GM19372 (cell line): ENCODE measurements at regions not wholly inside any gene's neighbourhood (a gene's known extent, or its start where the extent isn't known, plus 50 kb on each side); places are given as distances from the start of the nearest gene placed in this dataset.
"Not testable (repeated sequence)": the region's sequence is repeated elsewhere in the genome, so short reads cannot be mapped to it uniquely, and the experiment has no call there.

Experiments
- ATAC-seq: cut with Tn5 transposase; IDR thresholded peaks from one replicate; pipeline ENCODE4 v1.9.1; 2021; ENCODE audit warnings: mild to moderate bottlenecking, low read depth, moderate library complexity; ENCODE audit not compliant: unreplicated experiment

DNA sequence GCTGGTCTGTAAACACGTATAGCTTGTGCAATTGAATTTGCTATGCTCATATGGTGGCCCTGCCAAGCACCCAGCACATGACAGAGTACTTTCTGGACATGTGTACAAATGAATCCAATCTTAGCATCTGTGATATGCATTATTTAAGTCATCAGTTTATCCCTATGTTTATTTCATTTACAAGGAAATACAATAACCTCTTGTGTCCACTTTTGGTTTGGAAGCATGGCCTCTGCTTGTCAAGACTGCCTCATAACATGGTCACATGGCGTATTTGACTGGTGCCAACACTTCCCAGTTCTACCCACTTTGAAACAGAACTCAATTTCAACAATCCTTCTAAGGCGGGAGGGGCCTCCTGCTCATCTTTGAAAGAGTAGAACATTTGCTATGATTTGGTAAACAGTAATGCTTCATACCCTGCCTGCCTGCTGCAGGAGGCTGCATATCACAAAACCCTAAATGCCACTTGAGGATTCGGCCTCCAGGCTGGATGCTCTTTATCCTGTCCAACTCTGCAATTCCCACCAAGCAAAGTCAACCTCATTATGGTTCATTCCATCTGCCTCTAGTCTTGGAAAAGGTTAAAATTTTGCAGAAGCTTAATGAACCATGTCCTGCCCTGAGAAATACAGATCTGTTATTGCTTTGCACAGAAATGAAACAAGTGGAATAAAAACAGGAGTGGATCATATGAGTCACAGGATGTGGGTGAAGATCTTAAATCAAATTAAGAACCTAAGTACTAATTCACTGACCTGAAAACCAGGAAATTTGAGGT lies 151.3 kb downstream of the CYSLTR2 start:
- no peak for ATAC-seq

DNA sequence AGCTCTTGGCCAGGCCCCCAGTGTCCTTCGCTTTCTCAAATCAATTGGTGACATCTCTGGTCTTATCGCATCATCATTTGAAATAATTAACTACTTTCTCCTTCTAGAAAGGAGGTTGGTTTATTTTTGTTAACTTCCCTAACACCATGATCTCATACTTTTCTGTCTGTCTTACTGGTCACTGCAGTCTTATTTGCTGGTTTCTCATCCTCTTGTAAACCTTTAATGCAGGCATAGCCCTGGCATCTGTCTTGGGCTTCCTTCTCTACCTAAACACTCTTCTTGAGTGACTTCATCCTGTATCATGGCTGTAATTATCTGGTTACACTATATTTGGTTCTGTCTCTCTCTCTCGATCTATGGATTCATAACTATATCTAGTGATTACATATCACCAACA lies 152.8 kb downstream of the CYSLTR2 start:
- no peak for ATAC-seq

DNA sequence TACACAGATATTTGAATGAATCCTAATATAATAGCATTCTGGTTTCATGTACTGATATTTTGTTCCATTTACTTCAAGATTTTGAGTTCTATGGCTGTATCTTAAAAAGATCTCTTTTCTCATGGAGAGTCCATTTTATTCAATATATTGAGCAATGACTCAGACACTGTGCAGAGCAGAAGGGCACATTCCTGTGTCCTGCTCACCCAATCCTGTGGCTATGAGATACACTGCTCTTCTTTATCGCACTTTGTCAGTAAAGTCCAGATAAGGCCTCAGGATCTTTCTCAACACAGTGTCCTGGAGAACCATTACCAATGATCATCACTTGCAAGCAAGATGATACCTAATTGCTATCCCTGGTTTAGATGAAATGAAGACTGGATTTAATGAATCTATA lies 155.0 kb downstream of the CYSLTR2 start:
- ATAC-seq: no peak

DNA sequence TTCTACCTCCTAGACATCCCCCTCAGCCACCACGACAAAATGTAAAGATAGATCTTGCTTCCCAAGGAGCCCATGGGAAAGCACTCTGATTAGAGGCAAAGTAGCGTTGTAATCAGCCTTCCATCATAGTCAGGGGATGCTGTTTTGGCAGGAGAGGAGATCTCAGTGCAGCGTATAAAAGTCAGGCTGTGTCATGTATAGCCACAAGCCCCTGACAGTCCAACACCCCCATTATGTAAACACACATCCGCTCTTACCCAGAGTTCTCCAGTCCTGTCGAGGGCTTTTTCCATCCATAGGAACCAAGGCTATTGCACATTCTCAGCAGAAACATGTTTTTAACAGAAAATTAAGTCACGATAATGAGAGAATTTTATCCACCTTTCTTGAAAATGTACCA lies 156.3 kb downstream of the CYSLTR2 start:
- no peak for ATAC-seq

DNA sequence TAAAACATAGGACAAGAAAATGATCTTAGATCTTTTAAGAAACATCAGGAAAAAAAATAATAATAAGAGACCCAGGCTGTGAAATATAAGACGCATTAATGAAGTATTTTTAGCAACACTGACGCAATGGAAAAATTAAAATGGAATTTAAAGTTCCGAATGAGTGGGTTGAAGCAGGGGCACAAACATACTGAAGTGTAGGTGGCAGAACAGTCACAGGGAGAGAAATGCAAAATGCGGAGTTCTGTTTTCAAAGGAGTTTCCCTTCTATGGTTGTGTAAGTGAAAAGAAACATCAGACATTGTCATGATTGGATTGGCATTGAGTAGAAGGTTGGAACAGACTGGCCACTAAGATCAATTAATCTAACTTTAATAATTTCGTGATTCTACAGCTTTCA lies 159.8 kb downstream of the CYSLTR2 start:
- ATAC-seq: no peak

DNA sequence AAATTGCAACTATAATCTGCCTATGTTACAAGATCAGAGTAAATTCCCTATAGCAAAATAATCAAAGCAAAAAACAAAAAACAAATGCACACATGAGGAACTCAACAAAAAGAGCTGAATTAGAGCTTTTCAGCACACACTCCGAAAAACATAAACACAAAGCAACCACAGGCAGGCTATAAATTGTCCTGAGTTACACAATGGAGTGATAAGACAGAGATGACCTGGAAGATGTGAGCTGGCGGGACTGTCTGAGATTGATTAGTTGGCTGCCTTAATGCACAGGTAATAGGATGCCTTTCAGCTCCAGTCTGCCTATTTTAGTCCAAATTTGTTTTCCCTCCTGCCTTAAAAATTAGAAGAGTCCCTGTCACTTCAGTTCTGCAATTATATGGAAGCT lies 159.0 kb upstream of the FNDC3A start:
- ATAC-seq: no peak

DNA sequence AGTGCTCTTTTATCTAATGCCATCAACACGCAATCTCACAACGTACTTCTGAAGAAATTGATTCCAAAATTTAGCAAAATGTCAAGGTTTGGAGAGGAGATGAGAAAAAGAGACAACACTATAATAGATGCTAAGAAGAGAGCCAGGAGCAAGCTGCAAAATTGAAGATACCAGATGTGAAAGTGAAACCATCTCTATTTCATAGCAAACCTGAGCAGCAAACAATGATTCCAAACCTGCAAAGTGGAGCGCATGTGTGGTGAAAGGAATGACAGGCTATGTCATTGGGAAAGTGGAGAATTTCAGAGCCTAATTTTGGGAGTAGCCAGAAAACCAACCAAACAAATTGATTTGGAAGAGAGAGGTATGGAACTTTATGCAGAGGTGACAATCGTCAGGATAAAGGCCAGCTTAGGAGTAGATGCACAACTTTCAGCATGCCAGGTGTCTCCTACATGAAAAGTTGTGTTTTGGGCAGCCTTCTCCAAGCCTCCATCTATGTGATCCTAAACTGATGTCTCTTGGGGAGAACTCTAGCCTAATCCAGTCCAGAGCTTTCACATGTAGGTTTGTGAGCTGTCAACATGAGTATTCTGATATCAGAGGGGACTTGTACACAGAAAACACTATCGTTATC lies 158.4 kb upstream of the FNDC3A start:
- ATAC-seq: no peak

DNA sequence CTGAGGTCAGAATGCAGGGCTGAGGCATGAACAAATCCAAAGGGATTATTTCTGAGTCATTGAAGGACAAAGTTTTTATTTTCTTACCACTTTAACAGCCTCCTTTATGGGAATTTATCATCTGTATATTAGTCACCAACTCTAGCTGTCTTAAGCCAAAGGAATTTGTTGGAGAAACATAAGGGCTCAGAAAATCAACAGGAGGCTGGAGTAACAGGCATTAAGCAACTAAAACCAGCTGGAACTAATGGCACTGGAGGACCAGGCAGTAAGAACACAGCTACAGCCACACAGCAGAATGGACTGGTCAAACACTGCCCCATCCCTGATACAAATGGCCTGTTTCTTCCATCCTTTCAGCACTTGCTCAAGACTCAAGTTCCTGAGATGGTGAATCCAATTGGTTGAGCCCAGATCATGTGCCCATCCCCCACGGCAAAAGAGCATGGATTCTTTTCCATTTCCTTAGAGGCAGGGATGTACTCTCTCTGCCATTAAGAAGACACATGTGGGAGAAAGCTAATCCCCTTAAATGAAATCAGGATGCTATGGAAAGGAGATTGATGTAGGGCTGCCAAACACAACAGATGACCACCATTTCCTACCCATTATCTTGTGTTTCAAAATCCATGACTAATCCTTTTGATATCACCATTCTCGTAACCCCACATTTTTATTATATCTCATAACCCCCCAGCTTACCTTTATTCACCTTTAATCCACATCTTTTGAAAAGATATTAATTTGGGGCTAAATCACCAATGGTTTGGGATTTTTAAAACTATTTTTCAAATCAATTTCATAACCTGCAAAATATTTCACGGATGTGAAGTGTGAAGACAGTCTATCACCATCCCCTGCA lies 157.0 kb upstream of the FNDC3A start:
- no peak for ATAC-seq

DNA sequence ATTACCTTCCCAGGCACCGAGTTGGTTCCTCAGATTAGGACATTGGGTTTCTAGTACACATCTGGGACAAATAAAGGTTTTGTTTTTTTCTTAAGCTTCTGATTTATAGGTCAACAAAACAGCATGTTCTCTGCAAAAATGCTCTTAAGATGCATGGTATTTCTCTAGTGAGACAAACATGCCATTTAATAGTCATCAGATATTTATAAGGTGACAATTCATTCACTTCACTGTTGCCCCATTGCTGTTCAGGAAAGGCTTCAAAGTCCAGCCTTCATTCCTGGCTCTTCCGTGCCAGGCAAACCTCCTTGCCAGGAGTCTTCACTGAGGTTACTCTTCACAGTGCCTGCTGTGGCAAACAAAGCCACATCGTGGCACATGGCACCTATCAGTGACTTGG lies 156.3 kb upstream of the FNDC3A start:
- ATAC-seq: no peak

DNA sequence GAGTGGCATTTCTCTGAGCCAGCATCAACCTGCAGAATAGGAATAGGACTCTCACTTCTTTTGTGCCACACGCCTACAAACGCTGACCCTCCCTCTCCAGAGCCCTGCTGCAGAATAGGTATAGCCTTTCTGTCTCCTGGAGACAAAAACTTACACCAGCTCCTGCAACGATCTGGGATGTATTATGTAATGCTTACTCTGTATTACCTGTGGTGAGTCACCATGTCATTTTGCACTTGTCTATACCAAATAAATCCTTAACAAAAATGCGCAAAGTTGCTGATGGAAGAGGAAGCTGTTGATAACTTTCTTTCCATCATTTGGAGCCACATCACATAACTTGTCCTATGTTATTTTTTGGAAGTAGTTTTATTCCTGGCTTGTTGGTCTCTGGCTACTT lies 155.8 kb upstream of the FNDC3A start:
- ATAC-seq: no peak

DNA sequence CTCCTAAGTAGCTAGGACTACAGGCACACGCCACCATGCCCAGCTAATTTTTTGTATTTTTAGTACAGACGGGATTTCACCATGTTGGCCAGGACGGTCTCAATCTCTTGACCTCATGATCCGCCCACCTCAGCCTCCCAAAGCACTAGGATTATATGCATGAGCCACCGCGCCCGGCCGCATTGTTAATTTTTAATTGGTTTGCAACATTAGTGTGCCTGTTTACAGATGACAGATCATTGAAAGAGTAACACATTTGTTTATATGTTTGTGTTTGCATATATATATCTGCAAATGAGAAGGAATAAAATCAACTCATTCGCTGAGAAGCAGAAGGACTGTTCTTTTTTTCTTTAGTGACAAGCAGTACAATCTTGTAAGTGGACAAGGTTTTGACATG lies 152.2 kb upstream of the FNDC3A start:
- ATAC-seq: not testable (repeated sequence)

DNA sequence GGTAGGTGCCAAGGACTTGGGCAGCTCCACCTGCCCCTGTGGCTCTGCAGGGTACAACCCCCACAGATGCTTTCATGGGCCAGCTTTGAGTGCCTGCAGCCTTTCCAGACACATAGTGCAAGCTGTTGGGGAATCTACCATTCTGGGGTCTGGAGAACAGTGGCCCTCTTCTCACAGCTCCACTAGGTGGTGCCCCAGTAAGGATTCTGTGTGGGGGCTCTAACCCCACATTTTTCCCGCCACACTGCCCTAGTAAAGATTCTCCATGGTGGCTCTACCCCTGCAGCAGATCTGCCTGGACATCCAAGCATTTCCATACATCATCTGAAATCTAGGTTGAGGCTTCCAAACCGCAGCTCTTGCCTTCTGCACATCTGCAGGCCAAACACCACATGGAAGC lies 149.7 kb upstream of the FNDC3A start:
- ATAC-seq: no peak

DNA sequence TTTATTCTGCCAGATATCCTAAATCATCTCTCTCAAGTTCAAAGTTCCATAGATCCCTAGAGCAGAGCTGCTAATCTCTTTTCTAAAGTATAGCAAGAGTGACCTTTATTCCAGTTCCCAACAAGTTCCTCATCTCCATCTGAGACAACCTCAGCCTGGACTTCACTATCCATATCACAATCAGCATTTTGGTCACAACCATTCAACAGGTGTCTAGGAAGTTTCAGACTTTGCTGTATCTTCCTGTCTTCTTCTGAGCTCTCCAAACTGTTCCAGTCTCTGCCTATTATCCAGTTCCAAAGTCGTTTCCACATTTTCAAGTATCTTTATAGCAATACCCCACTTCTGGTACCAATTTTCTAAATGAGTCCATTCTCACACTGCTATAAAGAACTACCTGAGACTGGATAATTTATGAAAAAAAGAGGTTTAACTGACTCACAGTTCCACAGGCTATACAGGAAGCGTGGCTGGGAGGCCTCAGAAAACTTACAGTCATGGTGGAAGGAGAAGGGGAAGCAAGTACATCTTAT lies 148.7 kb upstream of the FNDC3A start:
- not testable (repeated sequence) for ATAC-seq

DNA sequence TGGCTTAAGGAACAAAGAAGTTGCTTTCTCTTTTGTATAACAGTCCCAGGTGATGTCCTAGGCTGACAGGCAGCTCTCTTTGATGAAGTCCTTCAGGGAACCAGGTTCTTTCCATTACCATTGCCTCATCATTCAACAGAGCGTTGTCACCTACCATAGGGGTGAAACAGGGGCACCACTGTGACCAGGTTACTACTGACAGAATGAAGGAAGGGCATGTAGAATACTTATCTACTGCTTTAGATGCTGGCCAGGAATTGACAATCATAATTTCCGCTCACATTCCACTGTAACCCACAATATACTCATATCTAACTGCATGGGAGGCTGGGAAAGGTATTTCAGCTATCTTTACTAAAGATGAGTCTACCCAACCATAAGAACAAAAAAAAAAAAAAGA lies 148.0 kb upstream of the FNDC3A start:
- no peak for ATAC-seq

DNA sequence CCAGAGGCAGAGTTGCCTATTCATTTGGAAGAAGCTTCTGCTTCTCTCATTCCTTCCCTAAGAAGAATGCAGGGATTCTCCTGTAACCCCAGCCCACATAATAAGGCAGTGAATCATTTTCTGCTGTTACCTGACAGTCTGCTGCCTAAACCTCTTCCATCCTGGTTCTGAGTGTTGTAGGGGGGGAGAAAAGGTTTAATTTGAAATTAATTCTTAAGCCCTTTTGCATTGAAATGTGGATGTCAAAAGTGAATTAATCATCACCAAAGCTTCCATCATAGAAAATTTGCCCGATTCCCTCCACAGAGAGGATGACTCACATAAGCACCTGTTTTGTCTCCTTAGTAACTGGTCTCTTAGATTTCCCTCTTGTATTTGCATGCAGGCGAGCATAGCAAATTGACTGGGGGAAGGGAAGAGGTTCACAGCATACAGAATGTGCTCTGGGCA lies 146.7 kb upstream of the FNDC3A start:
- ATAC-seq: no peak

DNA sequence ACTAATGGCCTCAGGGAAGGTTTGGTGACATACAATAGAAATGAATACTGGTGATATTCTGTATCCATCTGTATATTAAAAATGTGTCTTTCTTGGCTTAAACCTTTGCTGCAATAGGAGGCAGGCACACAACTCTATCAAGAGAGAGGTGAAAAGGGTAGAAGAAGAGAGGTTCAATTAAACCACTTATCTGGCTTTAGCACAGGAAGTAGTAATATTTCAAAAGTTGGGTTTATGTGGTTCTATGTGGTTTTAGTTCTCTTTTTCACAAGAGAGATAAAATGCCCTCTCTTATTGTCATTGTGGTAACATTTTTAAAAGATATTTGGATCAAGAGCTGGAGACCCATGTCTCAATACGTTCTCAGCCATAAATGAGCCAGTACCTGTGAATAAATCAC lies 146.2 kb upstream of the FNDC3A start:
- no peak for ATAC-seq

DNA sequence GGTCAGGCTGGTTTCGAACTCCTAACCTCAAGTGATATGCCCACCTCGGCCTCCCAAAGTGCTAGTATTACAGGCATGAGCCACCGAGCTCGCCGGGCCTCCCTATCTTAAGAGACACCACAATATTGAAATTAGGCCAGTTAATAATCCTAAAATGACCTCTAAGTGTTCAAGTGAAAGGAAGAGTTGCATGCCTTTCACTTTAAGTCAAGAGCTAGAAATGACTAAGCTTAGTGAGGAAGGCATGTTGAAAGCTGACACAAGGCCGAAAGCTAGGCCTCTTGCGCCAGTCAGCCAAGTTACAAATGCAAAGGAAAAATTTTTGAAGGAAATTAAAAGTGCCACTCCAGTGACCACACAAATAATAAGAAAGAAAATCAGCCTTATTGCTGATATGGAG lies 144.5 kb upstream of the FNDC3A start:
- ATAC-seq: no peak

DNA sequence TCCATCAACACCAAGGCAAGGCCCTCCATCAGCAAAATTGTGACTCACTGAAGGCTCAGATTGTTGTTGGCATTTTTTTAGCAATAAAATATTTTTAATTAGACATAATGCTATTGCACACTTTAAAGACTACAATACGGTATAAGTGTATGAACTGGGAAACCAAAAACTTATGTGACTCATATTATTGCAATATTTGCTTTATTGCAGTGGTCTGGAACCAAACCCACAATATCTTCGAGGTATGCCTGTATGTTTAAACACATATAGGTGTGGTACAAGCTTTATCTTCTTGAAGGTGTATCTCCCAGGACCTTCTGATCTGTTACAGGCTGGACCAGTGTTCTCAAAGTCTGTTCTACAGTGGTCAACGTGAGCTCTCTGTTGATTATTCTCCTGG lies 142.3 kb upstream of the FNDC3A start:
- ATAC-seq: no peak

DNA sequence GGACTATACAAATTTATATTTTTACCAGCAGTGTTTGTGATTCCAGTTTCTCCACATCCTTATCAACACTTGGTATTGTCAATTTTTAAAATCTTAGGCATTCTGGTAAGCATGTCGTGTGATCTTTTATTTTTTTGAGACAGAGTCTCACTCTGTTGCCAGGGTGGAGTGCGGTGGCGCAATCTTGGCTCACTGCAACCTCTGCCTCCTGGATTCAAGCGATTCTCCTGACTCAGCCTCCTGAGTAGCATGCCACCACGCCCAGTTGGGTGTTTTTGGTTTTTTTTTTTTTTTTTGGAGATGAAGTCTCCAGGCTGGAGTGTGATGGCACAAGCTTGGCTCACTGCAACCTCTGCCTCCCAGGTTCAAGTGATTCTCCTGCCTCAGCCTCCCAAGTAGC lies 140.4 kb upstream of the FNDC3A start:
- not testable (repeated sequence) for ATAC-seq

DNA sequence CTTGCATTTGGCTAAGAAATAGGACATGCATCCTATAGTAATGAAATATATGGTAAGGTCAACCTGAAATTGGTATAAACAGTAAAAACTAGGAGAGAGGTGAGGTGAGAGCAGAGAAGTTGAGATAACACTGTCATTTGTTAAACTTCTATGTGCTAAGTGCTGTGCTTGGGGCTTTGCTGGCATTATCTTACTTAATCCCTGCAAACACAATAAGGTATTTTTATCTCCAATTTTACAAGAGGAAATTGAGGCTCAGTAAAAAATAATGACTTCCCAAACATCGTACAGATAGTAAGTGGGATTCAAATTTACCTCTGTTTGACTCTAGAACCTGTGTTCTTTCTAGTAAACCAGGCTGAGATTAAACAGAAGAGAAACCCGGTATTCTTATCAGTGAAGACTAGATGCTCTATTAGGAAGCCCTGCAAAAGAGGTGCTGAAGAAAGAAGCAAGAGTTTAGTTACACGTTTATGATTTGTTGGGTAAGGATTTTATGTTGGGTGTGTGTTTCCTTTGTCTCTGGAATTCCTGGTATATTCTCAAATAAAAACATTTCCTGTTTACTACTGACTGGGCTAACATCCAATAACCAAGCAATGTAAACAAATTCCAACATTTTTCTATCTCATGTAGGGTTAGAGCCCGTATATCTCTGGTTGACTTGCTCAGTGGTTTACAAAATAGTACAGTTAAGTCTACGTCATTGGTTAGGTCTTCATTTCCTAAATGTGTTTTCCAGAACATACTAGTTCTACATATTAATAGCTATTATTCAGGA lies 137.3 kb upstream of the FNDC3A start:
- ATAC-seq: no peak
